ENCODE measurements at regions not wholly inside any gene's neighbourhood (a gene's known extent, or its start where the extent isn't known, plus 50 kb on each side); places are given as distances from the start of the nearest gene placed in this dataset.

GRCh38 chr1:240021709-240022108 lies 70.0 kb upstream of the FMN2 start:
- TF ChIP-seq CTCF (IDR thresholded peaks at IDR 0.05; ENCODE audit: insufficient read depth, low read depth, low read length, missing control alignments): no peak
- no peak overlapping the region for H3K4me3 ChIP-seq (ENCODE audit: low read depth, low read length)
- no peak for DNase-seq (ENCODE audit: low read depth)

GRCh38 chr1:240027059-240027462 lies 64.6 kb upstream of the FMN2 start:
- no peak overlapping the region for H3K4me3 ChIP-seq (ENCODE audit: low read depth, low read length)
- peak; percentile 67 for TF ChIP-seq CTCF (IDR thresholded peaks at IDR 0.05; ENCODE audit: insufficient read depth, low read depth, low read length, missing control alignments)
- DNase-seq (ENCODE audit: low read depth): peak; percentile 34

- TF ChIP-seq CTCF (IDR thresholded peaks at IDR 0.05; ENCODE audit: insufficient read depth, low read depth, low read length, missing control alignments): no peak
- DNase-seq (ENCODE audit: low read depth): no peak
- H3K4me3 ChIP-seq (ENCODE audit: low read depth, low read length): no peak overlapping the region
Measured at GRCh38 chr1:240029418-240029817, 62.3 kb upstream of the FMN2 start.

- no peak overlapping the region for H3K4me3 ChIP-seq (ENCODE audit: low read depth, low read length)
- TF ChIP-seq CTCF (IDR thresholded peaks at IDR 0.05; ENCODE audit: insufficient read depth, low read depth, low read length, missing control alignments): no peak
- no peak for DNase-seq (ENCODE audit: low read depth)
Measured at GRCh38 chr1:240030236-240030635, 61.4 kb upstream of the FMN2 start.

GRCh38 chr1:240031009-240031408 lies 60.7 kb upstream of the FMN2 start:
- no peak overlapping the region for H3K4me3 ChIP-seq (ENCODE audit: low read depth, low read length)
- DNase-seq (ENCODE audit: low read depth): no peak
- TF ChIP-seq CTCF (IDR thresholded peaks at IDR 0.05; ENCODE audit: insufficient read depth, low read depth, low read length, missing control alignments): no peak

GRCh38 chr1:240031414-240031813 lies 60.3 kb upstream of the FMN2 start:
- no peak for TF ChIP-seq CTCF (IDR thresholded peaks at IDR 0.05; ENCODE audit: insufficient read depth, low read depth, low read length, missing control alignments)
- H3K4me3 ChIP-seq (ENCODE audit: low read depth, low read length): no peak overlapping the region
- DNase-seq (ENCODE audit: low read depth): no peak

GRCh38 chr1:240033406-240033805 lies 58.3 kb upstream of the FMN2 start:
- DNase-seq (ENCODE audit: low read depth): no peak
- TF ChIP-seq CTCF (IDR thresholded peaks at IDR 0.05; ENCODE audit: insufficient read depth, low read depth, low read length, missing control alignments): no peak
- no peak overlapping the region for H3K4me3 ChIP-seq (ENCODE audit: low read depth, low read length)
